Nephron progenitor cell (in vitro differentiated cells): ENCODE measurements at regions not wholly inside any gene's neighbourhood (a gene's known extent, or its start where the extent isn't known, plus 50 kb on each side); places are given as distances from the start of the nearest gene placed in this dataset.

Experiments used
- DNase-seq: peaks from one replicate; pipeline ENCODE4 v3.0.0; 2021
- H3K27ac Mint-ChIP-seq: 2 replicates; pipeline ENCODE4 v1.8.0; 2021; ENCODE audit warnings: mild to moderate bottlenecking, moderate library complexity, mixed read lengths
- H3K27me3 Mint-ChIP-seq: 2 replicates; pipeline ENCODE4 v1.8.0; 2021; ENCODE audit warnings: mild to moderate bottlenecking, low read depth, mixed read lengths; ENCODE audit not compliant: poor library complexity
- H3K36me3 Mint-ChIP-seq: 2 replicates; pipeline ENCODE4 v1.8.0; 2021; ENCODE audit warnings: low read depth, mixed read lengths
- H3K4me1 Mint-ChIP-seq: 2 replicates; pipeline ENCODE4 v1.8.0; 2021; ENCODE audit warnings: mixed read lengths
- H3K4me3 Mint-ChIP-seq: 2 replicates; pipeline ENCODE4 v1.8.0; 2021; ENCODE audit warnings: mild to moderate bottlenecking, moderate library complexity, mixed read lengths
- H3K9me3 Mint-ChIP-seq: 2 replicates; pipeline ENCODE4 v1.8.0; 2021; ENCODE audit warnings: mild to moderate bottlenecking, moderate library complexity, mixed read lengths
- TF ChIP-seq, protein P1 (sequence below): fragments of 200-600 bp; sonication (generic); IDR thresholded peaks from 2 replicates; pipeline ENCODE4 v1.5.0; 2021; ENCODE audit warnings: antibody characterized with exemption

DNA sequence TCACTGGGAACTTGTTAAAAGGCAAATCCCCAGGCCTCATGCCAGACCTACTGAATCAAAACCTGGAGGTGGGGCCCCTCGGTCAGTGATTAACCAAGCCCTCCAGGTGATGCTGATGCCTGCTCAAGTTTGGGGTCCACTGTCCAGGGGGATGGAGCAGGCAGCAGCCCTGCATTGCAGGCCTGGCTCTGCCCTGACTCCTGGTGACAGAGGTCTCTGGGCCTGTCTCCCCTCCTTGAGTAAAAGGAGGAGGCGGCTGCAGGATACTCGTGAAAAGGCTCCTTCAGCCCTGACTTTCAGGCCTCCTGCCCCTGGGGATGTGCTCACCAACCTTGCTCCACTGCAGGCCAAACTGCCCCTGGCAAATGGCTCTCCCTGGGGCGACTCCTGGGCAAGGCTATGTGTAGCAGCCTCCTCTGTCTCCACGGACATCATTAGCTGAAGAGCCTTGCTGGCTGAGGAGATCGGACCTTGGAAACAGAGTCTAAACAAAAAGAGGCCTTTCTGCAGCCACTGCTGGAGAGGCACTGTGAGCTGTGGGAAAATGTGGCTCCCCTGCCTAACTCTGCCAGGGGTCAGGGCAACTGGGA, 134.8 kb upstream of the ALDH1B1 start:
- DNase-seq: no peak
- Mint-ChIP-seq H3K27me3 (peaks cover 23% of the 10 kb centered on the region), H3K27ac (peak overlapping the region; percentile 11), H3K9me3 (peaks cover 27% of the 10 kb centered on the region), H3K4me3 (no peak overlapping the region), H3K36me3 (no peaks in the 10 kb centered on the region), H3K4me1 (peaks cover 22% of the 10 kb centered on the region)
- TF ChIP-seq, protein P1, sequence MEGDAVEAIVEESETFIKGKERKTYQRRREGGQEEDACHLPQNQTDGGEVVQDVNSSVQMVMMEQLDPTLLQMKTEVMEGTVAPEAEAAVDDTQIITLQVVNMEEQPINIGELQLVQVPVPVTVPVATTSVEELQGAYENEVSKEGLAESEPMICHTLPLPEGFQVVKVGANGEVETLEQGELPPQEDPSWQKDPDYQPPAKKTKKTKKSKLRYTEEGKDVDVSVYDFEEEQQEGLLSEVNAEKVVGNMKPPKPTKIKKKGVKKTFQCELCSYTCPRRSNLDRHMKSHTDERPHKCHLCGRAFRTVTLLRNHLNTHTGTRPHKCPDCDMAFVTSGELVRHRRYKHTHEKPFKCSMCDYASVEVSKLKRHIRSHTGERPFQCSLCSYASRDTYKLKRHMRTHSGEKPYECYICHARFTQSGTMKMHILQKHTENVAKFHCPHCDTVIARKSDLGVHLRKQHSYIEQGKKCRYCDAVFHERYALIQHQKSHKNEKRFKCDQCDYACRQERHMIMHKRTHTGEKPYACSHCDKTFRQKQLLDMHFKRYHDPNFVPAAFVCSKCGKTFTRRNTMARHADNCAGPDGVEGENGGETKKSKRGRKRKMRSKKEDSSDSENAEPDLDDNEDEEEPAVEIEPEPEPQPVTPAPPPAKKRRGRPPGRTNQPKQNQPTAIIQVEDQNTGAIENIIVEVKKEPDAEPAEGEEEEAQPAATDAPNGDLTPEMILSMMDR: no peak

DNA sequence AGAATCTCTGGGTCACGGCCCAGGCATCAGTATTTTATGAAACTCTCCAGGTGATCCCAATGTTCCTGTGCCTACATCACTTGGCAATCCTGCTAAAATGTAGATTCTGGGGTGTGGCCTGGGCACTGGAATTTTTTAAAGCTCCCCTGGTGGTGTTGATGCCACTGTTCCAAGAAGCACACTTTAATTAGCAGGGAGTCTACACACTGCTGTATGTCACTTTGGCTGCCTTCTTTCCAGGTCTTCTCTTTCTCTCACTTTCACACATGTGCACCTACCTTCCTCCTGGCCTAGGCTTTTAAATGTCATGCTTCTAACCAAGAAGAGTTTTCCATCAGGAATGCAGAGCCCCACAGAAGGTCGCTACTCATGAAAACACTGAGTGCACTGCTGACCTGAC, 136.0 kb upstream of the ALDH1B1 start:
- Mint-ChIP-seq H3K36me3 (no peaks in the 10 kb centered on the region), H3K4me1 (peaks cover 24% of the 10 kb centered on the region), H3K27ac (no peak overlapping the region), H3K9me3 (peaks cover 17% of the 10 kb centered on the region), H3K4me3 (no peak overlapping the region), H3K27me3 (peaks cover 27% of the 10 kb centered on the region)
- DNase-seq: no peak
- TF ChIP-seq, protein P1: no peak

DNA sequence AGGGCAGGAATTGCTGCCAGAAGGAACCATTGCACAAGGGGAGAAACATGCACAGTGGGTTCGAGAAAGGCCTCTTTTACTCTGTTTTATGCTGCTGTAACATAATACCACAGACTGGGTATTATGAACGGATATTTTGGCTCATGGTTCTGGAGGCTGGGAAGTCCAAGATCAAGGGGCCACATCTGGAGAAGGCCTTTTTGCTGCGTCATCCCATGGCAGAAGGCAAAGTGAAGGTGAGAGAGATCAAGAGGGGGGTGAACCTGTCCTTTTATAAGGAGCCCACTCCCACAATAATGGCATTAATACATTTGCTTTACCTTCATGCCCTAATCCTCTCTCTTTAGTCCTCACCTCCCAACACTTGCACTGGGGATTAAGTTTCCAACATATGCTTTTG, 136.9 kb upstream of the ALDH1B1 start:
- DNase-seq: no peak
- Mint-ChIP-seq H3K4me1 (peaks cover 33% of the 10 kb centered on the region), H3K4me3 (no peak overlapping the region)

DNA sequence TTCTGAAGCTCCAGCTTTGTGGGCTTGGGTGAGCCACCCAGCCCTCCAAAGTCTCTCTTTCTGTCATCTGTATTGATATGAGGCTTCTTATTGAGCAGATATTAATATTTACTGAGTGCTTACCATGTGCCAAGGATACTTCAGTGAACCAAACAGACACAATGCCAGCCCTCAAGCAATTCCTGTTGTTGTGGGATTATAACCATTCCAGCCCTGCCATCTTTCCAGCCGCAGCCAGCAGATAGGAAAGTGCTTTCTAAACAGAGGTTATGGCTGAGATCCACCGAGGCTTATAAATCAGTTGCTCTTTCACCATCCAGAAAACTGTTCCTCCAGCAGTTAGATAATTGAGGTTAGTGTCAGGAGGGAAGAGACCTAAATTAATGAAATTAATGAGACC, 137.7 kb upstream of the ALDH1B1 start:
- no peak for DNase-seq
- TF ChIP-seq, protein P1: no peak
- H3K36me3 Mint-ChIP-seq: no peaks in the 10 kb centered on the region
- peaks cover 14% of the 10 kb centered on the region for H3K9me3 Mint-ChIP-seq
- peaks cover 33% of the 10 kb centered on the region for H3K4me1 Mint-ChIP-seq
- H3K27ac Mint-ChIP-seq: no peak overlapping the region
- H3K4me3 Mint-ChIP-seq: no peak overlapping the region
- H3K27me3 Mint-ChIP-seq: peaks cover 27% of the 10 kb centered on the region

More for the DNA sequence above, 136.9 kb upstream of the ALDH1B1 start:
- TF ChIP-seq, protein P1: no peak
- Mint-ChIP-seq H3K9me3 (peaks cover 17% of the 10 kb centered on the region), H3K27ac (no peak overlapping the region), H3K27me3 (peaks cover 24% of the 10 kb centered on the region), H3K36me3 (no peaks in the 10 kb centered on the region)

DNA sequence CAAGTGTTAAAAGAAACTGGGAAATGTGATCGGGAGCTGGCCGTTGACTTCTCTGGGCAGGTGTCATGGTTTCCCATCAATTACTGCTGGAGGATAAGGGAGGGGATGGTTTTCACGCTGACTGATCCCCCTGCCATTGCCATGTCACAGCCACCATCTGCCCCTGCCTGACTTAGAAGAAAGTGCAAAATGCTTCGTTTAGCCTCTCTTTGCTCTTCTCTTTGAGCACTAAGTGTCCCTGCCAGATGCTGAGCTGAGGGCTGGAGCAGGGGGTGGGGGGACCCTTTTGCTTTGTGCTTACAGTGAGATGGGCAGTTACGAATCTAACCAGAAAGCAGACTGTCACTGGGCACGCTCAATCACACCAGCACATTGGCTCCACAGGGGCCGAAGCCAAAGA, 138.4 kb upstream of the ALDH1B1 start:
- no peak for DNase-seq
- Mint-ChIP-seq H3K4me1 (peaks cover 33% of the 10 kb centered on the region), H3K36me3 (no peaks in the 10 kb centered on the region), H3K9me3 (peaks cover 11% of the 10 kb centered on the region), H3K4me3 (no peak overlapping the region), H3K27me3 (peaks cover 24% of the 10 kb centered on the region), H3K27ac (no peak overlapping the region)
- TF ChIP-seq, protein P1: no peak

DNA sequence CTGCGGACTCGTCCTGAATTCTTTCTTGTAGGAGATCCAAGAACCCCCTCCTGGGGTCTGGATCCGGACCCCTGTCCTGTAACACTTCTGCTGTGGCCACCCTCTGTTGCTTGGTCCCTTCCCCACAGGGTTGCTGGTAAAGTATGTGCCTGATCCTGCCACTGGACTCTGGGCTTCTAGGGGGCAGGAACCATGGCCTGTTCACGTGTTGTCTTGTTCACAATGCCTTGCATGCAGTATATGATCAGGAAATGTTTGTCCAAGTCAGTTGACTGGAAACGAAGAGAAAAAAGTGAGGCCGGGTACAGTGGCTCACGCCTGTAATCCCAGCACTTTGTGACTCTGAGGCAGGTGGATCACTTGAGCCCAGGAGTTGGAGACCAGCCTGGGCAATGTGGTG, 139.3 kb upstream of the ALDH1B1 start:
- Mint-ChIP-seq H3K27ac (no peak overlapping the region), H3K27me3 (peaks cover 21% of the 10 kb centered on the region), H3K36me3 (no peaks in the 10 kb centered on the region), H3K4me1 (peaks cover 33% of the 10 kb centered on the region), H3K4me3 (no peak overlapping the region), H3K9me3 (peaks cover 9% of the 10 kb centered on the region)
- TF ChIP-seq, protein P1: no peak
- DNase-seq: no peak
